SK-N-SH (cell line): ENCODE measurements at regions not wholly inside any gene's neighbourhood (a gene's known extent, or its start where the extent isn't known, plus 50 kb on each side); places are given as distances from the start of the nearest gene placed in this dataset.

ENCODE experiments used
- CTCF ChIA-PET: fragments of 300-600, 350-600 bp; formaldehyde crosslinking; extraction: SDS; loops from one replicate; lab custom pipeline; 2021; lab: Yijun Ruan, JAX
- POLR2A ChIA-PET: fragments of 350-600 bp; sonication (Branson Sonifier 250); formaldehyde crosslinking; extraction: SDS; loops from one replicate; lab custom pipeline; 2020; ENCODE audit warnings: antibody characterized with exemption, inconsistent platforms; lab: Yijun Ruan, JAX
- DNase-seq: peaks from one replicate; pipeline ENCODE4 v3.0.0; 2012
- H2AFZ ChIP-seq: fragments of 200-600 bp; sonication (generic); 2 replicates; pipeline ENCODE4 v1.8.1; 2016; ENCODE audit warnings: antibody characterized with exemption, mild to moderate bottlenecking, low read depth
- H3F3A ChIP-seq: fragments of 200-600 bp; sonication (generic); replicated peaks from 2 replicates; pipeline ENCODE3; 2016; ENCODE audit warnings: antibody characterized with exemption, mild to moderate bottlenecking; ENCODE audit not compliant: insufficient read depth
- H3K27ac ChIP-seq, 2 experiments: fragments of 200-500 bp in 1 of 2; fragments of 200-600 bp in 1 of 2; sonication (Bioruptor generic) in 1 of 2; sonication (generic), shearing (Covaris generic) in 1 of 2; 2 replicates each; pipeline versions ENCODE4 v1.5.1 to v1.6.1; 2014 to 2016; ENCODE audit warnings: low read depth in 2 of 2, inconsistent platforms in 1 of 2, low read length in 1 of 2, mild to moderate bottlenecking in 1 of 2, mixed read lengths in 1 of 2
- H3K27me3 ChIP-seq: fragments of 200-600 bp; sonication (generic), shearing (Covaris generic); 2 replicates; pipeline ENCODE4 v1.6.1; 2016; ENCODE audit warnings: mixed run types; ENCODE audit not compliant: insufficient read depth
- H3K36me3 ChIP-seq, 2 experiments: fragments of 200-500 bp in 1 of 2; fragments of 200-600 bp in 1 of 2; sonication (Bioruptor generic) in 1 of 2; sonication (generic) in 1 of 2; replicated peaks in 1 of 2; 2 replicates each; pipeline versions ENCODE3 to v1.5.1; 2014 to 2016; ENCODE audit warnings: low read length in 1 of 2, mild to moderate bottlenecking in 1 of 2; ENCODE audit not compliant: insufficient read depth in 2 of 2, control insufficient read depth in 1 of 2
- H3K4me1 ChIP-seq, 2 experiments: fragments of 200-500 bp in 1 of 2; fragments of 200-600 bp in 1 of 2; sonication (Bioruptor generic) in 1 of 2; sonication (generic), shearing (Covaris generic) in 1 of 2; 2 replicates each; pipeline versions ENCODE4 v1.5.1 to v1.6.1; 2014 to 2016; ENCODE audit warnings: low read depth in 1 of 2, low read length in 1 of 2, mixed run types in 1 of 2; ENCODE audit not compliant: insufficient read depth in 2 of 2, control insufficient read depth in 1 of 2
- H3K4me2 ChIP-seq: fragments of 200-600 bp; sonication (generic), shearing (Covaris generic); 2 replicates; pipeline ENCODE4 v1.6.1; 2017; ENCODE audit warnings: mixed run types
- H3K4me3 ChIP-seq, 2 experiments: fragments of 200-500 bp in 1 of 2; fragments of 200-600 bp in 1 of 2; sonication (Bioruptor generic) in 1 of 2; sonication (generic), shearing (Covaris generic) in 1 of 2; 2 replicates each; pipeline versions ENCODE4 v1.5.1 to v1.8.1; 2014 to 2016; ENCODE audit warnings: low read depth in 2 of 2, inconsistent platforms in 1 of 2, low read length in 1 of 2, mild to moderate bottlenecking in 1 of 2, mixed read lengths in 1 of 2, moderate library complexity in 1 of 2
- H3K79me2 ChIP-seq: fragments of 200-600 bp; sonication (generic); 2 replicates; pipeline ENCODE4 v1.8.1; 2017; ENCODE audit warnings: mild to moderate bottlenecking; ENCODE audit not compliant: insufficient read depth
- H3K9ac ChIP-seq: fragments of 200-600 bp; sonication (generic); 2 replicates; pipeline ENCODE4 v1.6.1; 2017; ENCODE audit warnings: mixed run types
- H3K9me2 ChIP-seq: fragments of 200-600 bp; sonication (generic); 2 replicates; pipeline ENCODE4 v1.6.1; 2017; ENCODE audit warnings: mixed run types
- H3K9me3 ChIP-seq: fragments of 200-600 bp; sonication (generic); 2 replicates; pipeline ENCODE4 v1.6.1; 2017; ENCODE audit warnings: mixed run types, mild to moderate bottlenecking, moderate library complexity
- H4K20me1 ChIP-seq: fragments of 200-600 bp; sonication (generic); 2 replicates; pipeline ENCODE4 v1.6.1; 2017; ENCODE audit warnings: mild to moderate bottlenecking, mixed run types; ENCODE audit not compliant: insufficient read depth
- EP300 ChIP-seq, 2 experiments: IDR thresholded peaks; 2 replicates each; pipeline versions ENCODE4 v1.4.0 to v1.6.1; 2012; ENCODE audit warnings: borderline replicate concordance in 1 of 2, low read depth in 1 of 2, low read length in 1 of 2
- FOXJ3 ChIP-seq: sonication (generic); formaldehyde crosslinking; IDR thresholded peaks from 2 replicates; pipeline ENCODE4 v1.5.1; 2020; ENCODE audit warnings: mild to moderate bottlenecking, missing genetic modification reagents
- GABPA ChIP-seq: IDR thresholded peaks from 2 replicates; pipeline ENCODE4 v1.4.0; 2012; ENCODE audit warnings: low read depth, mild to moderate bottlenecking
- GATA2 ChIP-seq: sonication (generic); formaldehyde crosslinking; IDR thresholded peaks from 2 replicates; pipeline ENCODE4 v1.5.0; 2020; ENCODE audit warnings: mild to moderate bottlenecking, missing genetic modification reagents
- MEF2A ChIP-seq: IDR thresholded peaks from 2 replicates; pipeline ENCODE4 v1.4.0; 2012; ENCODE audit warnings: low read depth, borderline replicate concordance
- MXI1 ChIP-seq: IDR thresholded peaks from 2 replicates; pipeline ENCODE4 v1.6.1; 2012; ENCODE audit warnings: mild to moderate bottlenecking, low read depth, low read length, improper control_type of control experiment
- NFIC ChIP-seq: IDR thresholded peaks from 2 replicates; pipeline ENCODE4 v1.4.0; 2012; ENCODE audit warnings: borderline replicate concordance
- NRF1 ChIP-seq: IDR thresholded peaks from 2 replicates; pipeline ENCODE4 v1.6.1; 2012; ENCODE audit warnings: low read depth, mild to moderate bottlenecking, low read length
- RAD21 ChIP-seq: IDR thresholded peaks from 2 replicates; pipeline ENCODE4 v1.6.1; 2012; ENCODE audit warnings: mild to moderate bottlenecking, low read length
- RXRA ChIP-seq: IDR thresholded peaks from 2 replicates; pipeline ENCODE4 v1.4.0; 2012; ENCODE audit warnings: low read depth, mild to moderate bottlenecking, borderline replicate concordance
- TAF1 ChIP-seq: IDR thresholded peaks from 2 replicates; pipeline ENCODE4 v1.6.1; 2012; ENCODE audit warnings: low read depth, mild to moderate bottlenecking, low read length, moderate library complexity, borderline replicate concordance
- TEAD4 ChIP-seq: IDR thresholded peaks from 2 replicates; pipeline ENCODE4 v1.4.0; 2012; ENCODE audit warnings: mild to moderate bottlenecking, borderline replicate concordance; ENCODE audit not compliant: insufficient read depth
- YY1 ChIP-seq: IDR thresholded peaks from 2 replicates; pipeline ENCODE4 v1.4.0; 2012; ENCODE audit warnings: low read depth, mild to moderate bottlenecking
- WGBS: methylation state at CpG from one replicate; pipeline ENCODE4 v1.1.6; 2017; ENCODE audit warnings: low lambda C conversion rate; 5-methylcytosine and 5-hydroxymethylcytosine counted together
- TF ChIP-seq, protein P1 (sequence below): IDR thresholded peaks from 2 replicates; pipeline ENCODE4 v1.4.0; 2012; ENCODE audit warnings: low read depth, borderline replicate concordance
- TF ChIP-seq, protein P2 (sequence below): IDR thresholded peaks from 2 replicates; pipeline ENCODE4 v1.4.0; 2012; ENCODE audit warnings: low read depth
- TF ChIP-seq, protein P3 (sequence below): fragments of 200-600 bp; sonication (generic); IDR thresholded peaks from 2 replicates; pipeline ENCODE4 v1.6.1; 2017; ENCODE audit warnings: antibody characterized with exemption, mild to moderate bottlenecking, moderate library complexity
- TF ChIP-seq, protein P4 (sequence below): IDR thresholded peaks from 2 replicates; pipeline ENCODE4; 2012

DNA sequence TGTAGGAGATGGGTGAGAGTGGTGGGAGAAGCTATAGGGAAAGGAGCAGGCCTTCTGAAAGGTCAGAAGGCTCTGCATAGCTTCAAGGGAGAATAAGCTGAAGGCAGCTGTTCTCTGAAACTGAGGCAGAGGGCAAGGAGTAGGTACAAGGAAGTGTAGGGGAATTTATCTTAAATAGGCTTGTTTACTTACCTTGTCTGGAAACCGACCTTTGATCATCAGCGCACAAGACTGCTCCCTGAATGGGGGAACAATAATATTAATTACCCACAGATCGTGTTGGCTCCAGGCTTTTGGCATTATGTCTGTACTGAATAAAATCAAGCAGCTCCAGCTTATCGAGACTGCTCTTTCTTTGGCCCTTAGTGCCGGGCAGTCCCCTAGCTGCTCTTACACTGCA lies 175.5 kb upstream of the MAGEB16 start:
- WGBS, result 4% methylated on average over 5 of the region's 5 CpGs
- ChIA-PET CTCF (no interaction called here), POLR2A (no interaction called here)
- Histone ChIP-seq H3K4me3 (no peak overlapping the region), H2AFZ (no peak overlapping the region), H3K36me3 (no peaks in the 10 kb centered on the region), H3K9me2 (no peaks in the 10 kb centered on the region), H3K9me3 (no peaks in the 10 kb centered on the region), H3K4me2 (no peak overlapping the region), H3F3A (no peaks in the 10 kb centered on the region), H3K27ac (no peak overlapping the region), H3K9ac (no peak overlapping the region), H3K4me1 (no peaks in the 10 kb centered on the region), H3K79me2 (no peaks in the 10 kb centered on the region), H4K20me1 (no peaks in the 10 kb centered on the region), H3K27me3 (no peaks in the 10 kb centered on the region)
- DNase-seq, result no peak
- TF ChIP-seq MXI1 (no peak), RXRA (no peak), GATA2 (CRISPR knock-in tag) (no peak), TAF1 (no peak), NFIC (no peak), MEF2A (no peak), FOXJ3 (CRISPR knock-in tag) (no peak), RAD21 (no peak), NRF1 (no peak), EP300 (IDR thresholded peaks at IDR 0.05; ENCODE audit: borderline replicate concordance in 1 of 2, low read depth in 1 of 2, low read length in 1 of 2) (no peak), YY1 (no peak), GABPA (no peak), TEAD4 (no peak)
- TF ChIP-seq, protein P1, sequence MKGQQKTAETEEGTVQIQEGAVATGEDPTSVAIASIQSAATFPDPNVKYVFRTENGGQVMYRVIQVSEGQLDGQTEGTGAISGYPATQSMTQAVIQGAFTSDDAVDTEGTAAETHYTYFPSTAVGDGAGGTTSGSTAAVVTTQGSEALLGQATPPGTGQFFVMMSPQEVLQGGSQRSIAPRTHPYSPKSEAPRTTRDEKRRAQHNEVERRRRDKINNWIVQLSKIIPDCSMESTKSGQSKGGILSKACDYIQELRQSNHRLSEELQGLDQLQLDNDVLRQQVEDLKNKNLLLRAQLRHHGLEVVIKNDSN, result no peak
- TF ChIP-seq, protein P2, sequence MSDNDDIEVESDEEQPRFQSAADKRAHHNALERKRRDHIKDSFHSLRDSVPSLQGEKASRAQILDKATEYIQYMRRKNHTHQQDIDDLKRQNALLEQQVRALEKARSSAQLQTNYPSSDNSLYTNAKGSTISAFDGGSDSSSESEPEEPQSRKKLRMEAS, result no peak
- TF ChIP-seq, protein P3, sequence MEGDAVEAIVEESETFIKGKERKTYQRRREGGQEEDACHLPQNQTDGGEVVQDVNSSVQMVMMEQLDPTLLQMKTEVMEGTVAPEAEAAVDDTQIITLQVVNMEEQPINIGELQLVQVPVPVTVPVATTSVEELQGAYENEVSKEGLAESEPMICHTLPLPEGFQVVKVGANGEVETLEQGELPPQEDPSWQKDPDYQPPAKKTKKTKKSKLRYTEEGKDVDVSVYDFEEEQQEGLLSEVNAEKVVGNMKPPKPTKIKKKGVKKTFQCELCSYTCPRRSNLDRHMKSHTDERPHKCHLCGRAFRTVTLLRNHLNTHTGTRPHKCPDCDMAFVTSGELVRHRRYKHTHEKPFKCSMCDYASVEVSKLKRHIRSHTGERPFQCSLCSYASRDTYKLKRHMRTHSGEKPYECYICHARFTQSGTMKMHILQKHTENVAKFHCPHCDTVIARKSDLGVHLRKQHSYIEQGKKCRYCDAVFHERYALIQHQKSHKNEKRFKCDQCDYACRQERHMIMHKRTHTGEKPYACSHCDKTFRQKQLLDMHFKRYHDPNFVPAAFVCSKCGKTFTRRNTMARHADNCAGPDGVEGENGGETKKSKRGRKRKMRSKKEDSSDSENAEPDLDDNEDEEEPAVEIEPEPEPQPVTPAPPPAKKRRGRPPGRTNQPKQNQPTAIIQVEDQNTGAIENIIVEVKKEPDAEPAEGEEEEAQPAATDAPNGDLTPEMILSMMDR, result no peak
- TF ChIP-seq, protein P4, sequence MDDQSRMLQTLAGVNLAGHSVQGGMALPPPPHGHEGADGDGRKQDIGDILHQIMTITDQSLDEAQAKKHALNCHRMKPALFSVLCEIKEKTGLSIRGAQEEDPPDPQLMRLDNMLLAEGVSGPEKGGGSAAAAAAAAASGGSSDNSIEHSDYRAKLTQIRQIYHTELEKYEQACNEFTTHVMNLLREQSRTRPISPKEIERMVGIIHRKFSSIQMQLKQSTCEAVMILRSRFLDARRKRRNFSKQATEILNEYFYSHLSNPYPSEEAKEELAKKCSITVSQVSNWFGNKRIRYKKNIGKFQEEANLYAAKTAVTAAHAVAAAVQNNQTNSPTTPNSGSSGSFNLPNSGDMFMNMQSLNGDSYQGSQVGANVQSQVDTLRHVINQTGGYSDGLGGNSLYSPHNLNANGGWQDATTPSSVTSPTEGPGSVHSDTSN, result no peak
